GM10266 (cell line): ENCODE measurements at regions not wholly inside any gene's neighbourhood (a gene's known extent, or its start where the extent isn't known, plus 50 kb on each side); places are given as distances from the start of the nearest gene placed in this dataset.

Experiments
- DNase-seq: peaks from one replicate; pipeline ENCODE4 v3.0.0; 2012; ENCODE audit errors: extremely low spot score
- TF ChIP-seq, protein P1 (sequence below): IDR thresholded peaks from 2 replicates; pipeline ENCODE4 v1.5.1; 2012; ENCODE audit warnings: mild to moderate bottlenecking, low read depth; ENCODE audit not compliant: control insufficient read depth, insufficient read depth; ENCODE audit errors: missing control alignments

DNA sequence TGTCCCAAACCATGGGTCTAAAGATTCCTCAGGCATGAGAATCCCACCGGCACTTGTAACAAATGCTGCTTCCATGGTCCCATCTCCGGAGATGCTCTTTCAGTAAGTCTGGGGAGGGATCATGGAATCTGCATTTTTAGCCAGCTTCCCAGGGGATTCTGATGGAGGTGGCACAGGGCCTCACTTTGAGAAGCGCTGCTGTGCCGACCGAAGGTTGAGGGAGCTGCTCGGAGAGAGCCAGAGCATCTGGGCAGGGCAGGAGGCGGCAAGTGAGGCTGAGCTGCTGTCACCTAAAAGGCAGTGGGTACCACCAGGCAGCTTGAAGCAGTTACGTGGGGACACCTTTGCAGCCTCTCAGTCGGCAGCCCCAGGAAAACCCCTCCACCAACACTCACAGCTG, 100.2 kb upstream of the CDYL start:
- no peak for DNase-seq
- TF ChIP-seq, protein P1, sequence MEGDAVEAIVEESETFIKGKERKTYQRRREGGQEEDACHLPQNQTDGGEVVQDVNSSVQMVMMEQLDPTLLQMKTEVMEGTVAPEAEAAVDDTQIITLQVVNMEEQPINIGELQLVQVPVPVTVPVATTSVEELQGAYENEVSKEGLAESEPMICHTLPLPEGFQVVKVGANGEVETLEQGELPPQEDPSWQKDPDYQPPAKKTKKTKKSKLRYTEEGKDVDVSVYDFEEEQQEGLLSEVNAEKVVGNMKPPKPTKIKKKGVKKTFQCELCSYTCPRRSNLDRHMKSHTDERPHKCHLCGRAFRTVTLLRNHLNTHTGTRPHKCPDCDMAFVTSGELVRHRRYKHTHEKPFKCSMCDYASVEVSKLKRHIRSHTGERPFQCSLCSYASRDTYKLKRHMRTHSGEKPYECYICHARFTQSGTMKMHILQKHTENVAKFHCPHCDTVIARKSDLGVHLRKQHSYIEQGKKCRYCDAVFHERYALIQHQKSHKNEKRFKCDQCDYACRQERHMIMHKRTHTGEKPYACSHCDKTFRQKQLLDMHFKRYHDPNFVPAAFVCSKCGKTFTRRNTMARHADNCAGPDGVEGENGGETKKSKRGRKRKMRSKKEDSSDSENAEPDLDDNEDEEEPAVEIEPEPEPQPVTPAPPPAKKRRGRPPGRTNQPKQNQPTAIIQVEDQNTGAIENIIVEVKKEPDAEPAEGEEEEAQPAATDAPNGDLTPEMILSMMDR = no peak

DNA sequence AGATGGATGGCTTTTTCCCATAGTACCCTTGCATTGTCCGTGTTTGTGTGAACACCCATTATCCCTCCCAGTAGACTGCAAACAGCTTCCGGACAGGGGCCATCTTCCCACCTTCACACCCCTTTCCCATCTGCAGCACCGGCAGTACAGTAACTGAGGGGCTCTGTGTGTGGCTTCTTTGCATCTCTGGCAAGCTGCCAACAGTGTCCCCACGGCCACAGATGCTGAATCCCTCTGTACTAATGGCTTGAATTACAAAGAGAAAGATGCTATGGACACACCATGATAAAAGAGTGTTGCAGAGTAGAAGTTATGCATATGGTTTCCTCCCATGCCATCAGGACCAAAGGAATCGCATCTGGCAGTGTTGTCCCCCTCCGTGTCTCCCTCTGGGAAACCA, 101.1 kb upstream of the CDYL start:
- DNase-seq = no peak

DNA sequence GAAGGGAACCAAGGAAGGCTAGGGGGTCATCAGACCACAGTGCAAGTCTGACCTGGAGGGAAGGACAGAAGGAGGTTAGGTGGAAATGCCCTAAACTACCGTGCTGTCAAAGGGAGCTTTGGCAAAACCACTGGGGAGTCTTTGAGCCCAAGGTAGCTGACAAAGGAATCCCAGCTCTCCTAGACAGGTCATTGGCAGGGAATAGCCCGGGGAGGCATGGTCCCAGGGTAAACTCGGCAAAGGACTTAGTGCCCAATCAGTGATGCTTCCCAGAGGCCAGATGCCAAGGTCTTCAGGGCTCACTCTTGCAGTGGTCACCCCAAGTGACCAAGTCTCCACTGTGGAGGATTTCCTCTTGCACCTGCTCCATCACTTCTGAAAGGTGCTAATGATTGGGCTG, 102.3 kb upstream of the CDYL start:
- no peak for DNase-seq
- TF ChIP-seq, protein P1 = no peak

More for the DNA sequence above, 101.1 kb upstream of the CDYL start:
- TF ChIP-seq, protein P1 = no peak

DNA sequence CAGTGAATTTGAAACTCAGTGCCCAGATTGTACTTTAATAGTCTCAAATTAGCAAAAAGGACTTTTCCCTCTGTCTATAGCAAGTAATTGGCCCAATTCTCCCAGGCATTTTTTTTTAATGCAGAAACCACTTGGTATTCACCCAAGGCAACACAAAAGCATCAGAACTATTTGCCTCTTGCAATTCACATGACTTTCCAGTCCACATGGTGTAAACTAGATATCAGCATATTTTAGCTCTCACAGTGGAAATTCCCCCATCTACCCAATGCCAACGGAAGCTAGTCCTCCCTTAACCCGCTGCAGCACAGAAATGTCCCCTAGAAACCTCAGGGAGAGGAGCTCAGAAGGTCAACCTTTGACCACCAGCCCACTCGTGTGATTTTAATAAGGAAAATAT, 103.4 kb upstream of the CDYL start:
- no peak for DNase-seq
- TF ChIP-seq, protein P1 = no peak

DNA sequence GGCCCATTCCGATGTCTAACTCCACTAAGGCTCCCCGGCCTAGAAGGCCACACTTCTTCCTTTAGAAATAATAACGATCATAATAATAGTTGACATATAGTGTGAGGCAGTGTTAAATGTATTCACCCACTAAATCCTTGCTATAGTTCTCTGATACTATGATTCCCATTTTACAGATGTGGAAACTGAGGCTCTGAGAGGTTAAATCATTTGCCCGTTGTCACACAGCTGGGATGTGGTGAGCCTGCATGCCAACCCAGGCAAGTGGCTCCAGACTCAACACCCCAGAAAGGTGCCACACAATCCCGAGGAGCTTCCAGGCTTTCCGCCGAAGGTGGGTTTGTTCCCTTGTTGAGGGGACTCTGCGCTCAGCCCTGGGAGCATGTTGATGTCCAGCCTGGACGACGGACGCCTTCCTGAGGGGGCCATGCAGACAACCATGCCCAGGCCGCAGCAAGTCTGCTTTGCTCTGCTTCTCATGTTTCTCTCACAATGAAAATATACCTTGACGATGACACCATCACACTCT, 104.6 kb upstream of the CDYL start:
- TF ChIP-seq, protein P1 = no peak

DNA sequence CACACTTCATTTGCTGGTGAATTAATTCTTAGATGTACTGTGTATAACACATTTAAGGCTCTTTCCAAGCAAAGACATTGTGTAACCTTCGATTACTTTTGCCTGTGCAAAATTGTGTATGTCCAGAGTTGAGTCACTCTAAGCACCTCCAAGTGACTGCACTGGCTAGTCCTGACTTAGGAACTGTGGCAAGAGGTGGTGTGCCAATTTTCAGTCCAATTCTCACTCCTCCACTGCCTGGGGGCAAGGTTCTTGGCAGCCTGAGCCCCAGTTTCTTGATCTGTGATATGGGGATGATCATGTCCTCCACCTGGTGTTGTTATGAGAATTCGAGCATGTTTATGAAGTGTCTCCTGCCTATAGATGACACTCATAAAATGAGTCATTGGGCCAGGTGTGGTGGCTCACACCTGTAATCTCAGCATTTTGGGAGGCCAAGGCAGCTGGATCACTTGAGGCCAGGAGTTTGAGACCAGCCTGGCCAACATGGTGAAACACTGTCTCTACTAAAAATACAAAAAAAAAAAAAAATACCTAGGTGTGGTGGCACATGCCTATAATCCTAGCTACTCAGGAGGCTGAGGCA, 105.3 kb upstream of the CDYL start:
- DNase-seq = no peak
- TF ChIP-seq, protein P1 = no peak

More for the DNA sequence above, 104.6 kb upstream of the CDYL start:
- DNase-seq = no peak

DNA sequence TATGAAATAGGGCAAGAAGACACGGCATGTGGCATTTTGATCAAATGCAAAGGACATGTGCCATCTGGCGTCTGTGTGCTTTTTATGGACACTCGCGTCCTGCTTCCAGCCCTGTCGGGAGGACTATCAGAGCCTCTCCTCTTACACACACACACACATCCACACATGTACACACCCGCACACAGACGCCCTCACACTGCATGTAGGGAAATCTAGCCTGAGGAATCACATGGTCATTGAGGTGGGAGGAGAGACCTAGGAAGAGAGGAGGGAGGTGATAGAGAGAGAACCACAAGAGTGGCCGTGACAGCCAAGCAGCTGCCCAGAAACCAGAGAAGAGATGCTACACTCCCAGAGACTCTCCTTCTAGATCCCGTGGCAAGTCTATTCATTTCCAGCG, 105.9 kb upstream of the CDYL start:
- no peak for DNase-seq
- TF ChIP-seq, protein P1 = no peak
